T1000 (cell line): ENCODE measurements at regions not wholly inside any gene's neighbourhood (a gene's known extent, or its start where the extent isn't known, plus 50 kb on each side); places are given as distances from the start of the nearest gene placed in this dataset.
"Not testable (repeated sequence)": the region's sequence is repeated elsewhere in the genome, so short reads cannot be mapped to it uniquely, and the experiment has no call there.

Experiments used
- DNase-seq: peaks from one replicate; lab custom pipeline; 2025; ENCODE audit warnings: mixed read lengths; lab: John Stamatoyannopoulos, UW

DNA sequence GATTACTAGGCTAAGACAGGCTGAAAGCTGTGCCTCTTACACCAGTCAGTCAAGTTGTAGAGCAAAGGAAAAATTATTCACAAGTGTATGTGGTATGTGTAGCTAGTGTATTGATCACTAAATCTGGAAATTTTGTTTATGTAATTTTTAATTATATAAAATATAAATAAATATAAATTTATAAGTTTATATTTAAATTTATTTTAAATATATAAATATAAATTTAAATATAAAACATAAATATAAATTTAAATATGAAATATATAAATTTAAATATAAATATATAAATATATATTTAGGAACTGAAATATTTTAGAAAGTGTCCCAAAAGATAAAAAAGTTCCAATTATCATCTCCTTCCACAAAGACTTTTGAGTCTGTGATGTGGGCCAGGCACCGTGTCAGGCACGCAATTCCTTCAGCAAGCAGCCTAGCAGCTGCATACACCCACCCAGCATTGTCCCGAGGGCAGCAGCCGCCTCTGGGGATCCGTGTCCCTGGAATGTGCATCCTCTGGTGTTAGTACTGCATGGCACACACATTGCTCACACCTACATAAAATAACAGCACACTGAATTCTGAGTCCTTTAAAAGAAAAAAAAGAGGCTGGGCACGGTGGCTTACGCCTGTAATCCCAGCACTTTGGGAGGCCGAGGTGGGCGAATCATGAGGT is 1098.0 kb downstream of the BRD1 start:
- DNase-seq, result no peak

DNA sequence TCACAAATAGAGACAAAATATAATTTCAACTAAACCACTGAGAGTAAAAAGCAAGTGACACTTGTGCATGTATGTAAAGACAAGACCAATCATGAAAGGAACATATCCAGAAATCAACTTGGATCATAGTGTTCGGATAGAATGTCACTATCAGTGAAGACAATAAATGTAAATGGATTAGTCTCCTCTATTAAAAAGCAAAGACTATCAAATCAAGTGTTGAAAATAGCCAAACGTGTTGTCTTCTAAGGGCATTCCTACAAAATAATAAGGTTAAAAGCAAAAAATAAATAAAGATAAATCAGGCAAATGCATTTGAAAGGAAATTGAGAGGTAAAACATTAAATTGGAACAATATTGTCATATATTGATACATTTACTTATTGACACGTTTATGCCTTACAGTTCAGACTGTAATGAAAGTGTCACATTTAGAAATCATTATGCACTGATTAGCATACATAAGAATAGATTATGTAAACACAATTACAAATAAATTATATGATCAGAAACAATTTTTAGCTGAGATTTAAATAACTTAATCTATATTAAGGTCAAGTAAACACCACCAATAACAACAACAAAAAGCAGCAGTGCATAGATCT is 1100.1 kb downstream of the BRD1 start:
- DNase-seq, result no peak

DNA sequence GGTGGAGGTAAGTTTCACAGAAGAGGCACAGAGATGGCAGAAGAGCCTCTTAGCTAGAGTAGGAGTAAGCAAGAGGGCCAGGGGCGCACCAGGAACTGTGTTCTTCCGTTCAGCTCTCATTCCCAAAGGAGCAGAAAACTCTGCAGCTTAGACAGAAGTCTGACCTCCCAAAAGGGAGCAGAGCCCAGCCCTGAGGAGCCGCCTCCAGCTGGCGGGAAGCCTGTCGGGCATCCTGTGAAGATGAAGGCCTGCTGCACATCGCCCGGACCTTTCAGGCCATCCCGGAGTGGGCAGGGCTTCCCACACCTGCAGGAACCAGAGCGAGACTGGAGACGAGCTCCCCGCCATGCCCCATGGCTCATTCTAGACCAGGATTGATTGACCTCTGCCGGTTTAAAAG is 1102.8 kb downstream of the BRD1 start:
- DNase-seq, result no peak

GRCh38 chr22:48722661-48723060 is 1105.0 kb downstream of the BRD1 start:
- DNase-seq, result no peak

- DNase-seq, result no peak
These were observed 1106.3 kb downstream of the BRD1 start for GRCh38 chr22:48721395-48721669.

GRCh38 chr22:48720662-48721394 is 1106.8 kb downstream of the BRD1 start:
- no peak for DNase-seq

DNA sequence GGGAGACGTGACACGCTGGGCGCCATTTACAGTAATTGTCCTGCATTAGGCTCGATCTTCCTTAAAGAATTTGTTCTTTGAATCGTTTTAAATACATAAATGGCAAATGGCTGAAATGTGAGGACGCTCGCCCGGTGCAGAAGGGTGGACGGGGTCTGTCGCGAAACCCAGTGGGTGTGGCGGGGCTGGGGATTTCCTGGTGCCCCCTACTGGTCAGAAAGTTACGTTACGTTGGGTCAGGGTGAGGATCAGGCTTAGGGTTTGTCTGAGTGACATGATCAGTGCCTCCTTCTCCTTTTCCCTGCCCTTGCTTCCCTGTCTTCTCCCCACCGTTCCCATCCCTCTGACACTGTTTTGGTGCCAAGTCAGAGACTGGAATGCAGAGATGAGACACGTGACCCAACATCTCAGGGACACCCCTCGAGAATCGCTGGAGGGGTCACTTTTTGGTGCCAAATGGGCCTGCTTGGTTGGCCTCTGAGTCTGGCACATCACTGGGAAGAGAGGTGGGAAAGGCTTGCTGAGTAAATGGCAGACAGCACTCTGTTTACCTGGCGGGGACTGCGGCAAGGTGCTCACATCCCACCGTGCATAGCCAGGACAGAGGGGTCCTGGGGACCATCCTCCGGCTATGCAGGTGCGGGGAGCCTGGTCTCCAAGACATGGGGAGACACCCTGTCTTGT is 1107.6 kb downstream of the BRD1 start:
- no peak for DNase-seq

GRCh38 chr22:48718818-48719500 is 1108.7 kb downstream of the BRD1 start:
- no peak for DNase-seq

- no peak for DNase-seq
These were observed 1109.5 kb downstream of the BRD1 start for GRCh38 chr22:48717883-48718817.

- DNase-seq, result no peak
These were observed 1110.4 kb downstream of the BRD1 start for GRCh38 chr22:48717076-48717810.

DNA sequence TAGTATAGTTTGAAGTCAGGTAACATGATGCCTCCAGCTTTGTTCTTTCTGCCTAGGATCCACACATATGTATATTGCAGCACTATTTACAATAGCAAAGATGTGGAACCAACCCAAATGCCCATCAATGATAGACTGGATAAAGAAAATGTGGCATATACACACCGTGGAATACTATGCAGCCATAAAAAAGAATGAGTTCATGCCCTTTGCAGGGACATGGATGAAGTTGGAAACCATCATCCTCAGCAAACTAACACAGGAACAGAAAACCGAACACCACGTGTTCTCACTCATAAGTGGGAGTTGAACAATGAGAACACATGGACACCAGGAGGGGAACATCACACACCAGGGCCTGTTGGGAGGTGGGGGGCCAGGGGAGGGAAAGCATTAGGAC is 1111.5 kb downstream of the BRD1 start:
- DNase-seq, result not testable (repeated sequence)

- no peak for DNase-seq
These were observed 1112.2 kb downstream of the BRD1 start for GRCh38 chr22:48715511-48715910.

DNA sequence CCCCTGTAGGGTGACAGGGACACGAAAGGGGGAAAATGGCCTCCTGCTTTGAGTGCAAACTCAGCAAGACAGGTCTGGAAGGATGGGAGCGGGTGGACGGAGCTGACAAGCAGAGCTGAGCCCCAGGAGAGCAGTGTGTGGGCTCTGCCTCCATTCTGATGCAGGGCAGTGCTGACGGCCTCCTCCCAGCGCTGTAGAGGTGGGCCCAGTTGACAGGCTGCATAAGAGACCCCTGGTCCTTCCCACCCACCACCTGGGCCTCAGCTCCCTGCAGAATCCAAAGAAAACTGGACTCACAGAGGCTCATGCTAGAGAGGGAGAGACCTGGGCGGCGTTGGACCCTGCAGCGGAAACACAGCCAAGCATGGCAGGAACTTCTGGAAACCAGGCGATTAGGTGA is 1113.4 kb downstream of the BRD1 start:
- no peak for DNase-seq

DNA sequence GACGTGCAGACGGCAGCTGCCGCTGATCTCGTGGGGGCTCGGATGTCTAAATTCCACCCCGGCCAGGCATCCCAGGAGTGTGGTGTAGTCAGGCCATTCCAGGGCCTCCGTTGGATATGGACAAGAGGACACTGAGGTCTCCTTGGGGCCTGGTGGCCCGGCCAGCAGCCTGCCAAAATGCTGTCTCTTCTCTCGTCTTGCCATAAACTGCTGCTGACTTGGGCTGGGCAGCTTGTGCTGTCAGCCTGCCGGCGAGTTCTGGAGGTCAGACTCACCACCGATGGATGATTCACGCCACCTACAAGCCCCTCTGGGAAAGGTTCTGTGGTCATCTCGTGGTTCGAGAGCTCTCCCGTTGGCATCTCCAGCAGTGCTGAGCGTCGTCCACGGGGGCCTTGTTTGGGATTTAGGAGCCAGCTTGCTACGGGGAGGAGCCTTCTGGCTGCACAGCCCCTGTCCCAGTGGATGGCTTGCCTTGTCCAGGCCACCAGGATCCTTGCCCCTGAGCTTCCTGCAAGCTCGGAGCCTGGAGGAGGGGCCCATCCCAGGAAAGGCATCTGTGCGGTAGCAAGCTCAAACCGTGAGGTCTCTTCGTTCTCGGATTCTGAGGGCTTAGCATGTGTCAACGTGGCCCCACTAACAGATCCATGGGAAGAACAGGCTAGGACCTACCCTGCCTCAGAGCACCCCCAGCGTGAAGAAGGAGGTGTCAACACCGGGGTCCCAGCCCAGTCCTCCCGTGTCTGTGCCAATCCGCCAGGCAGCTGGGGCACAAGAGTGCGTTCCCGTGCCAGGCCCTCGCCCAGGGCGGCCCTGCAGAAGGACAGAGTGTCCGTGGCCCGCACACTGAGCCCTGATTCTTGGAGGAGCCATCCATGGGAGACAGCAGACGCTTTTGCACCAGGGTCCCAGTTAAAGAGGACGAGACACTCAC is 1114.1 kb downstream of the BRD1 start:
- no peak for DNase-seq

DNA sequence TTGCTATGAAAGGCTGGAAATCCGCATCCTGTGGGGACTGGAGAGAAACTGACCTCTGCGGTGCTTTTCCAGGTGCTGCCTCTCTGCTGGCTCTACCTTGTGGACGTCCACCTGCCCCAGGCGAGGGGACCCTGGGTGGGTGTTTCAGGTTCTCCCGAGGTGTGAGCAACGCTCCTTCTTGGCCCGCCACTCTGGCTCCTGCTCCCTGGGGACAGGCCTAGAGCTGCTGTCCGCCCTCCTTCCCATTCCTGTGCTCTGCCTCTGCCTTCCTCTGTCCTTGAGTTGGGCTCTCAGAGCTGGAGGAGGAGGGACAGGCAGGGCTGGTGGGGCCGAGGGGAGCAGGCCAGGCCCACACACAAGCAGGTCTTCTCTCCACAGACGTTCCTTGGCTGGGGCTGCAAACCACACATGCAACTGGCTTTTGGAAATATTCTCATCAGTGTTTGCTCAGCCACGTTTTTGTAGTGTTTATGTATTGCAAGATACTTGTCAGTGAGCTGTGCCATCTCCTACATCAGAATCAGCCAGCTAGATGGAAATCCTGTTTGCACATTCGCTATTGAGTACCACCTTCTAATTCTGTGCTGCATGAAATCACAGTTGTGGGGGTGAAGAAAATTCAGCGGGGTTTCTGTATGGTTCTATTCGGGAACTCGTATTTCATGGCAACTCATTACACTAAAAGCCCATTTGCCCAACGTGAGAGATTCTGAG is 1115.0 kb downstream of the BRD1 start:
- DNase-seq, result no peak

DNA sequence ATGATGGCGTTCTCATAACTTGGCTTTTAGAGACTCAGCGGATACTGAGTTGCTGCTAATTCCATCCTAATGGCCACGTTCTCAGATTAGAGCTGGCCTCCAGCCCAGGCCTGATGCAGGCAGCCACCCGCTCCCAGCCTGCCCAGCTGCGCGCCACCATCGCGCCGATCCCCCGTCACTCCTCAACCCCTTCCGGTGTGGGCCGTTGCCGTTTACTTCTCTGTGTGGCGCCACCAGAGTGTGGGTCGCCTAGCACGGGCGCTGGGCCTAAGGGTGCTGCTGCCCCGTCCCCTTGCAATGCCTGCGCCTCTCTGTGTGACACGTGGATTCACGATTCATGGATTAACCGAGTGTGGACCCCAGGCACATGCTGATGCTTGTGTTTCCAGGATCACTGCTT is 1116.0 kb downstream of the BRD1 start:
- DNase-seq, result no peak

DNA sequence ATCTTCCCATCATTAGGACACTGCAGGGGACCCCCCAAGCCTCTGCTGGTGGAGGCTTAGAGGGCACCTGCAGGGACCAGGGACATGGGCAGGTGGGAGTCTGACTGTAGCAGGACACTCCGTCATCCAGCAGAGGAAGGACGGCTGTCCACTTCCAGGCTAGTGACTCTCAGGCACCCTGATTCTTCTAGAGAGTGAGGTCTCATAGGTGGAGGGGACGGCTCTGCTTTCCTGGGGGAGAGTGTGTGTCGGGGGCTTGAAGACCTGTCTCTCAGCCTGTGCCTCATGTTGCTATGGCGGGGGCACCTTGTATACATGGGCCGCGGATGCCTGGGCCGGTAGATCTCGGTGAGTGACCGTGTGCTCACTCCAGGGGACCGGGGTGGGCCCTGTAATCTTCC is 1116.6 kb downstream of the BRD1 start:
- no peak for DNase-seq

- no peak for DNase-seq
These were observed 1117.3 kb downstream of the BRD1 start for GRCh38 chr22:48710410-48710809.

GRCh38 chr22:48709976-48710375 is 1117.7 kb downstream of the BRD1 start:
- no peak for DNase-seq
